HCT116 (cell line): ENCODE measurements at regions not wholly inside any gene's neighbourhood (a gene's known extent, or its start where the extent isn't known, plus 50 kb on each side); places are given as distances from the start of the nearest gene placed in this dataset.

Source experiments
- CBX3 ChIP-seq: IDR thresholded peaks from 2 replicates; pipeline ENCODE4 v1.6.1; 2012; ENCODE audit warnings: low read depth
- EZH2 ChIP-seq: fragments of 200-600 bp; sonication (generic); IDR thresholded peaks from 2 replicates; pipeline ENCODE4 v1.6.1; 2017; ENCODE audit warnings: antibody characterized with exemption, mixed run types
- POLR2A ChIP-seq: IDR thresholded peaks from 2 replicates; pipeline ENCODE4 v1.7.0; 2011; ENCODE audit warnings: borderline replicate concordance; ENCODE audit not compliant: insufficient read depth, insufficient read length; ENCODE audit errors: extremely low read depth
- POLR2AphosphoS5 ChIP-seq: IDR thresholded peaks from 2 replicates; pipeline ENCODE4 v1.6.1; 2011; ENCODE audit warnings: mild to moderate bottlenecking, low read depth, low read length, moderate library complexity
- SP1 ChIP-seq: IDR thresholded peaks from 2 replicates; pipeline ENCODE4 v1.6.1; 2012; ENCODE audit warnings: low read depth
- TF ChIP-seq, protein P1 (sequence below), 3 experiments: fragments of 200-600 bp in 1 of 3; sonication (generic) in 1 of 3; IDR thresholded peaks in 2 of 3; conservative IDR thresholded peaks in 1 of 3; 2 replicates each; pipeline ENCODE4 v1.5.1; 2012 to 2017; ENCODE audit warnings: low read depth in 2 of 3, low read length in 2 of 3, antibody characterized with exemption in 1 of 3, borderline replicate concordance in 1 of 3, control low read depth in 1 of 3, mild to moderate bottlenecking in 1 of 3, mixed read lengths in 1 of 3, mixed run types in 1 of 3, moderate library complexity in 1 of 3; ENCODE audit not compliant: insufficient read depth in 1 of 3
- TF ChIP-seq, protein P2 (sequence below): IDR thresholded peaks from 2 replicates; pipeline ENCODE4 v1.6.1; 2012

DNA sequence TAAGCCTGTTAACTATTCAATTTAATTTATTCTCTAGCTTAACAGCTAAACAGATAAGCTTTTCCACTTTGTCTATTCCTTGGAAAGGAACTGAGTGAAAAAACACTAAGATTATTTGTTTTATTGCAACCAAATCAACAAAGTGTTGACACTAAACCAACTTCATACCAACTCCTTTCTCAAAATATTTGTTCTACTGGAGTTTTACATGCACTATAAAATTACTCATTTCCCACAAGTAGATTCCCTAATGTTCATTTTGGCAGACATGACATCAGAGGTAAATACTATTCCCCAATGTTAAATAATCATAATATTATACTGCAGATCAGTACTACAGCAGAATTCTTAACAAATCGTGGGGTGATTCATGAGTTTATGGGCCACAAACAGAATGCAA lies 231.4 kb downstream of the TTC6 start:
- TF ChIP-seq, protein P1, sequence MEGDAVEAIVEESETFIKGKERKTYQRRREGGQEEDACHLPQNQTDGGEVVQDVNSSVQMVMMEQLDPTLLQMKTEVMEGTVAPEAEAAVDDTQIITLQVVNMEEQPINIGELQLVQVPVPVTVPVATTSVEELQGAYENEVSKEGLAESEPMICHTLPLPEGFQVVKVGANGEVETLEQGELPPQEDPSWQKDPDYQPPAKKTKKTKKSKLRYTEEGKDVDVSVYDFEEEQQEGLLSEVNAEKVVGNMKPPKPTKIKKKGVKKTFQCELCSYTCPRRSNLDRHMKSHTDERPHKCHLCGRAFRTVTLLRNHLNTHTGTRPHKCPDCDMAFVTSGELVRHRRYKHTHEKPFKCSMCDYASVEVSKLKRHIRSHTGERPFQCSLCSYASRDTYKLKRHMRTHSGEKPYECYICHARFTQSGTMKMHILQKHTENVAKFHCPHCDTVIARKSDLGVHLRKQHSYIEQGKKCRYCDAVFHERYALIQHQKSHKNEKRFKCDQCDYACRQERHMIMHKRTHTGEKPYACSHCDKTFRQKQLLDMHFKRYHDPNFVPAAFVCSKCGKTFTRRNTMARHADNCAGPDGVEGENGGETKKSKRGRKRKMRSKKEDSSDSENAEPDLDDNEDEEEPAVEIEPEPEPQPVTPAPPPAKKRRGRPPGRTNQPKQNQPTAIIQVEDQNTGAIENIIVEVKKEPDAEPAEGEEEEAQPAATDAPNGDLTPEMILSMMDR (IDR thresholded peaks at IDR 0.05 in 2 of 3, conservative IDR thresholded peaks at IDR 0.05 in 1 of 3; ENCODE audit: borderline replicate concordance in 1 of 3, insufficient read depth in 1 of 3, low read depth in 2 of 3, low read length in 2 of 3) = no peak
- TF ChIP-seq POLR2AphosphoS5 (no peak), EZH2 (no peak), SP1 (no peak), CBX3 (no peak), POLR2A (no peak)
- TF ChIP-seq, protein P2, sequence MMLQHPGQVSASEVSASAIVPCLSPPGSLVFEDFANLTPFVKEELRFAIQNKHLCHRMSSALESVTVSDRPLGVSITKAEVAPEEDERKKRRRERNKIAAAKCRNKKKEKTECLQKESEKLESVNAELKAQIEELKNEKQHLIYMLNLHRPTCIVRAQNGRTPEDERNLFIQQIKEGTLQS = no peak
